AG04450 (cell line): ENCODE measurements at regions not wholly inside any gene's neighbourhood (a gene's known extent, or its start where the extent isn't known, plus 50 kb on each side); places are given as distances from the start of the nearest gene placed in this dataset.

ENCODE experiments used
- CTCF ChIA-PET: fragments of 300-600, 350-600 bp; formaldehyde crosslinking; extraction: SDS; loops from one replicate; lab custom pipeline; 2022; ENCODE audit warnings: antibody characterized with exemption, inconsistent platforms; lab: Charles Lee
- POLR2A ChIA-PET: fragments of 350-600 bp; formaldehyde crosslinking; extraction: SDS; loops from one replicate; lab custom pipeline; 2021; ENCODE audit warnings: antibody characterized with exemption, inconsistent platforms; lab: Yijun Ruan, JAX
- DNase-seq: peaks from one replicate; pipeline ENCODE4 v3.0.0-alpha.2; 2011; ENCODE audit warnings: low read depth, low spot score
- H3K27ac ChIP-seq: one replicate; pipeline ENCODE4 v1.5.1; 2012; ENCODE audit warnings: low read depth, low read length, control low read depth
- H3K27me3 ChIP-seq: one replicate; pipeline ENCODE4 v1.6.0; 2012; ENCODE audit warnings: low read length; ENCODE audit not compliant: control insufficient read depth, insufficient read depth
- H3K4me3 ChIP-seq: 2 replicates; pipeline ENCODE4 v1.5.1; 2011; ENCODE audit warnings: mild to moderate bottlenecking, low read depth, low read length, control low read depth
- H3K9me3 ChIP-seq: 2 replicates; pipeline ENCODE4 v1.5.1; 2012; ENCODE audit warnings: low read length; ENCODE audit not compliant: control insufficient read depth, insufficient read depth
- CTCF ChIP-seq: IDR thresholded peaks from 2 replicates; pipeline ENCODE4 v1.5.1; 2011; ENCODE audit warnings: low read depth, low read length, control low read depth, inconsistent platforms

- DNase-seq = no peak
- ChIA-PET POLR2A (no interaction called here), CTCF (no interaction called here)
- Histone ChIP-seq H3K27me3 (no peaks in the 10 kb centered on the region), H3K9me3 (no peaks in the 10 kb centered on the region), H3K4me3 (no peak overlapping the region), H3K27ac (no peak overlapping the region)
- no peak for TF ChIP-seq CTCF
Measured at GRCh38 chr1:65590279-65590678, 169.8 kb downstream of the LEPR start.

GRCh38 chr1:65593516-65593915 lies 173.0 kb downstream of the LEPR start:
- H3K4me3 ChIP-seq = no peak overlapping the region
- no peaks in the 10 kb centered on the region for H3K27me3 ChIP-seq
- no peak for TF ChIP-seq CTCF
- POLR2A ChIA-PET = no interaction called here
- no peak for DNase-seq
- no peak overlapping the region for H3K27ac ChIP-seq
- CTCF ChIA-PET = no interaction called here
- no peaks in the 10 kb centered on the region for H3K9me3 ChIP-seq

GRCh38 chr1:65595724-65596123 lies 175.3 kb downstream of the LEPR start:
- no peak overlapping the region for H3K27ac ChIP-seq
- ChIA-PET POLR2A (no interaction called here), CTCF (no interaction called here)
- no peak for DNase-seq
- H3K27me3 ChIP-seq = no peaks in the 10 kb centered on the region
- H3K4me3 ChIP-seq = no peak overlapping the region
- no peak for TF ChIP-seq CTCF
- no peaks in the 10 kb centered on the region for H3K9me3 ChIP-seq

GRCh38 chr1:65596768-65597167 lies 176.3 kb downstream of the LEPR start:
- POLR2A ChIA-PET = no interaction called here
- DNase-seq = no peak
- no peaks in the 10 kb centered on the region for H3K27me3 ChIP-seq
- H3K27ac ChIP-seq = no peak overlapping the region
- no peak for TF ChIP-seq CTCF
- no peak overlapping the region for H3K4me3 ChIP-seq
- H3K9me3 ChIP-seq = no peaks in the 10 kb centered on the region
- CTCF ChIA-PET = no interaction called here

- H3K27ac ChIP-seq = no peak overlapping the region
- no peaks in the 10 kb centered on the region for H3K27me3 ChIP-seq
- POLR2A ChIA-PET = no interaction called here
- H3K4me3 ChIP-seq = no peak overlapping the region
- no peak for DNase-seq
- no peaks in the 10 kb centered on the region for H3K9me3 ChIP-seq
- CTCF ChIA-PET = no interaction called here
- no peak for TF ChIP-seq CTCF
Measured at GRCh38 chr1:65605621-65606020, 185.2 kb downstream of the LEPR start.
